ENCODE measurements at regions not wholly inside any gene's neighbourhood (a gene's known extent, or its start where the extent isn't known, plus 50 kb on each side); places are given as distances from the start of the nearest gene placed in this dataset.

DNA sequence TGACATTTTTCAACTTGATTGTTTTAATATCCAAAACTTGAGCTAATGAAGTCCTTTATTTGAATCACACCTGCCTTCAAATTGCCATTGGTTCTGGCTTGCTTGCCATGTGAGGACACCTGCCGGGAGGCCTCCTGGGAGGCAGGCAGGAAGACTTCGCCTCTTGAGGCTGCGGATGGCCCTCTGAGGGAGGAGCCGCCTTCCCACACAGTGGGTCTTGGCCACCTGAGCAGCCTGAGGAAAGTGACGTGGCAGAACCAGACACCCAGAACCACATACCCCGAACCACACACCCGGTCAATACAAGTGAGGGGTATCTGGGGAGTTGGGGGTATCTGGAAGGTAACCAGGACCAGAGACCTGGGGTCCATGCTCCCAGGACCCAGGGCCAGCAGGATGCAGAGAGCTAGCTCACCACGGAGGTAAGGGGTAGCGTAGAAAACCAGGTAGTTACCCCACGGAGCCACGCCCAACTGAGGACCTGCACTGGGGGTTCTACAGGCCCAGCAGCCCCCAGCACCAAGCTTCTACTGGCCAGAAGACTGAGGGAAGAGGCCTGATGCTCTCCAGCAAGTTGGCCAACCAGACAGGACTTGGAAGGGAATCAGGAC lies 300.5 kb downstream of the TCERG1L start:
- Mint-ChIP-seq H3K36me3 (ENCODE audit: insufficient read depth in 1 of 3, low read depth in 3 of 3) (no peaks in the 10 kb centered on the region), H3K9me3 (peaks cover 0 to 4% of the 10 kb centered on the region in 2 experiments; a peak in 1 of 5 replicates), H3K4me1 (peaks cover 6 to 15% of the 10 kb centered on the region in 2 experiments), H3K27ac (no peak overlapping the region), H3K4me3 (no peak overlapping the region), H3K27me3 (ENCODE audit: low read depth) (no peaks in the 10 kb centered on the region)
- no peak overlapping the region for H3K23ac ChIP-seq (ENCODE audit: insufficient read length, low read depth, low read length)
- H3K27me3 ChIP-seq (ENCODE audit: insufficient read depth, low read length) = no peaks in the 10 kb centered on the region
- no peak overlapping the region for H3K56ac ChIP-seq (ENCODE audit: insufficient read length, low read depth, low read length)
- no peak overlapping the region for H3T11ph ChIP-seq (ENCODE audit: low read length)
- H3K9me3 ChIP-seq (ENCODE audit: control insufficient read depth, low read depth, low read length) = no peaks in the 10 kb centered on the region
- peak overlapping the region; percentile 17 for H4K91ac ChIP-seq (ENCODE audit: insufficient read length, low read depth, low read length)
- H2BK15ac ChIP-seq (ENCODE audit: low read depth, low read length) = no peak overlapping the region
- TF ChIP-seq, protein P1, sequence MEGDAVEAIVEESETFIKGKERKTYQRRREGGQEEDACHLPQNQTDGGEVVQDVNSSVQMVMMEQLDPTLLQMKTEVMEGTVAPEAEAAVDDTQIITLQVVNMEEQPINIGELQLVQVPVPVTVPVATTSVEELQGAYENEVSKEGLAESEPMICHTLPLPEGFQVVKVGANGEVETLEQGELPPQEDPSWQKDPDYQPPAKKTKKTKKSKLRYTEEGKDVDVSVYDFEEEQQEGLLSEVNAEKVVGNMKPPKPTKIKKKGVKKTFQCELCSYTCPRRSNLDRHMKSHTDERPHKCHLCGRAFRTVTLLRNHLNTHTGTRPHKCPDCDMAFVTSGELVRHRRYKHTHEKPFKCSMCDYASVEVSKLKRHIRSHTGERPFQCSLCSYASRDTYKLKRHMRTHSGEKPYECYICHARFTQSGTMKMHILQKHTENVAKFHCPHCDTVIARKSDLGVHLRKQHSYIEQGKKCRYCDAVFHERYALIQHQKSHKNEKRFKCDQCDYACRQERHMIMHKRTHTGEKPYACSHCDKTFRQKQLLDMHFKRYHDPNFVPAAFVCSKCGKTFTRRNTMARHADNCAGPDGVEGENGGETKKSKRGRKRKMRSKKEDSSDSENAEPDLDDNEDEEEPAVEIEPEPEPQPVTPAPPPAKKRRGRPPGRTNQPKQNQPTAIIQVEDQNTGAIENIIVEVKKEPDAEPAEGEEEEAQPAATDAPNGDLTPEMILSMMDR (conservative IDR thresholded peaks at IDR 0.05) = no peak
- H4K5ac ChIP-seq (ENCODE audit: insufficient read length, low read depth, low read length) = no peak overlapping the region
- no peak overlapping the region for H2BK5ac ChIP-seq (ENCODE audit: insufficient read length, low read length)
- WGBS (ENCODE audit: extremely low coverage, insufficient read length, low lambda C conversion rate) = no CpG with 5 or more reads among the region's 11 CpGs
- H2BK20ac ChIP-seq (ENCODE audit: low read depth, low read length, poor library complexity, severe bottlenecking) = no peak overlapping the region
- no peaks in the 10 kb centered on the region for H3K23me2 ChIP-seq (ENCODE audit: insufficient read length, low read depth, low read length, poor library complexity, severe bottlenecking)
- H2AK5ac ChIP-seq (ENCODE audit: insufficient read length, low read length) = no peak overlapping the region
- H2AFZ ChIP-seq (ENCODE audit: low read length) = no peak overlapping the region
- no peak overlapping the region for H3K4ac ChIP-seq (ENCODE audit: low read depth, low read length)
- H3K79me2 ChIP-seq (ENCODE audit: insufficient read depth, low read length) = no peaks in the 10 kb centered on the region
- H2BK120ac ChIP-seq (ENCODE audit: low read depth, low read length, poor library complexity, severe bottlenecking) = no peak overlapping the region
- H3K4me2 ChIP-seq (ENCODE audit: insufficient read depth, insufficient read length, low read length) = no peak overlapping the region
- H3K9ac ChIP-seq (ENCODE audit: extremely low read depth, insufficient read length, low read length) = no peak overlapping the region
- no peak overlapping the region for H3K27ac ChIP-seq (ENCODE audit: insufficient read length, low read depth, low read length)
- no peaks in the 10 kb centered on the region for H4K20me1 ChIP-seq (ENCODE audit: control insufficient read depth, insufficient read depth, insufficient read length)
- H3K18ac ChIP-seq (ENCODE audit: insufficient read length, low read depth, low read length) = no peak overlapping the region
- peak overlapping the region; percentile 5; the same call in 1 of the 2 replicates for H3K14ac ChIP-seq (ENCODE audit: insufficient read depth, low read length)
- DNase-seq = no peak
- no peaks in the 10 kb centered on the region for H3K4me1 ChIP-seq (ENCODE audit: insufficient read depth, low read length)
- H3K79me1 ChIP-seq (ENCODE audit: insufficient read depth, low read depth, low read length, poor library complexity, severe bottlenecking) = no peaks in the 10 kb centered on the region
- no peak overlapping the region for H2BK12ac ChIP-seq (ENCODE audit: insufficient read length, low read depth, low read length)
- H4K8ac ChIP-seq (replicated peaks; ENCODE audit: insufficient read length, low read depth, low read length) = no peak overlapping the region

Data from H9 (cell line).